ENCODE measurements at regions not wholly inside any gene's neighbourhood (a gene's known extent, or its start where the extent isn't known, plus 50 kb on each side); places are given as distances from the start of the nearest gene placed in this dataset.

DNA sequence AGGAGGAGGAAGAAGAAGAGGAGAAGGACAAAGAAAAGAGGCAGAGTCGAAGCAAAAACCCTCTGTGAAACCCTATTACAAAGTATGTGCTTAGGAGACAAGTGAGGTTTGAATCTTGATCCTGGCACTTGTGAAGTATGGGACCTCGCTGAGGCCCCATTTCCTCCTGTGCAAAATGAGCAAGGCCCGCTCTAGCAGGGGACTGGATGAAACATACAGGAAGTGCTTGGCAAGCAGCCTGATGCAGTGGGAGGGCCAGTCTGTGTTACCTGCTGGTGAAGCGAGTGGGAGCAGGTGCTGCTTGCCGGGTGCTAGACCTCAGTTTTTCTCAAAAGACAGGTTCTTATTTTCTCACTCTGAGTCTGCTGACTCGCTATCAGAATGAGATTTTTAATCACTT lies 150.4 kb downstream of the JCAD start:
- Histone ChIP-seq H3K27me3 (ENCODE audit: low read length) (no peaks in the 10 kb centered on the region), H3K27ac (ENCODE audit: low read length) (no peak overlapping the region), H3K4me2 (ENCODE audit: low read length) (no peak overlapping the region), H3K36me3 (ENCODE audit: low read depth, low read length) (no peaks in the 10 kb centered on the region), H2AFZ (ENCODE audit: low read length) (no peak overlapping the region), H3K4me1 (ENCODE audit: insufficient read depth, low read length) (no peaks in the 10 kb centered on the region), H3K79me2 (ENCODE audit: low read length) (no peaks in the 10 kb centered on the region), H3F3A (ENCODE audit: low read length, unreplicated experiment) (no peaks in the 10 kb centered on the region), H3K9me3 (ENCODE audit: low read length) (no peaks in the 10 kb centered on the region), H3K9me2 (replicated peaks; ENCODE audit: low read length) (no peaks in the 10 kb centered on the region), H3K9ac (ENCODE audit: low read length) (no peak overlapping the region), H3K4me3 (ENCODE audit: low read length) (no peak overlapping the region), H4K20me1 (ENCODE audit: low read length) (no peaks in the 10 kb centered on the region)
- ChIA-PET CTCF (no interaction called here), POLR2A (ENCODE audit: unreplicated experiment) (no interaction called here)
- no peak for DNase-seq
- no peak for ATAC-seq
- intact Hi-C loops (cut with micrococcal nuclease) = no loop called here
- BruUV-seq (replicated peaks) = no TSS peak
- TF ChIP-seq EZH2 (IDR thresholded peaks at IDR 0.05; ENCODE audit: low read length, unreplicated experiment) (no peak), EZH2phosphoT487 (IDR thresholded peaks at IDR 0.05; ENCODE audit: borderline replicate concordance, low read length) (no peak)
- TF ChIP-seq, protein P1, sequence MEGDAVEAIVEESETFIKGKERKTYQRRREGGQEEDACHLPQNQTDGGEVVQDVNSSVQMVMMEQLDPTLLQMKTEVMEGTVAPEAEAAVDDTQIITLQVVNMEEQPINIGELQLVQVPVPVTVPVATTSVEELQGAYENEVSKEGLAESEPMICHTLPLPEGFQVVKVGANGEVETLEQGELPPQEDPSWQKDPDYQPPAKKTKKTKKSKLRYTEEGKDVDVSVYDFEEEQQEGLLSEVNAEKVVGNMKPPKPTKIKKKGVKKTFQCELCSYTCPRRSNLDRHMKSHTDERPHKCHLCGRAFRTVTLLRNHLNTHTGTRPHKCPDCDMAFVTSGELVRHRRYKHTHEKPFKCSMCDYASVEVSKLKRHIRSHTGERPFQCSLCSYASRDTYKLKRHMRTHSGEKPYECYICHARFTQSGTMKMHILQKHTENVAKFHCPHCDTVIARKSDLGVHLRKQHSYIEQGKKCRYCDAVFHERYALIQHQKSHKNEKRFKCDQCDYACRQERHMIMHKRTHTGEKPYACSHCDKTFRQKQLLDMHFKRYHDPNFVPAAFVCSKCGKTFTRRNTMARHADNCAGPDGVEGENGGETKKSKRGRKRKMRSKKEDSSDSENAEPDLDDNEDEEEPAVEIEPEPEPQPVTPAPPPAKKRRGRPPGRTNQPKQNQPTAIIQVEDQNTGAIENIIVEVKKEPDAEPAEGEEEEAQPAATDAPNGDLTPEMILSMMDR (conservative IDR thresholded peaks at IDR 0.05; ENCODE audit: low read depth, low read length) = no peak

DNA sequence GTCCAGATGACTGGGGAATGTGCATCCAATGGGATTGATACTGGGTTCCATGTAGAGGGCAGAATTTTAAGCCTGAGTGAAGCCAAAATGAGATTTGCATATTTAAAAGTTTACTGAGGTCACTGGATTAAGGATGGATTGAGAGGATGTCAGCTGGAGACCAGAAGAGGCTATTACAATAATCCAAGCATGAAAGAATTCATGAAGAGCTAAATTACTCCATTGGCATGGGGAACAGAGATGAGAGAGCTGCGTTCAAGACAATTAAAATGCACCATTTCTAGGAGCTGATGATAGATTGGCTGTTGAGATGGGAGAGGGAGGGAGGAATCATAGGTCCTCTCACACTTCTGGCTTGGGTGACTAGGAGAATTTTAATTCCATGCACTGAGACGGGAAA lies 158.5 kb downstream of the JCAD start:
- Histone ChIP-seq H3K79me2 (ENCODE audit: low read length) (no peaks in the 10 kb centered on the region), H2AFZ (ENCODE audit: low read length) (no peak overlapping the region), H3K4me3 (ENCODE audit: low read length) (no peak overlapping the region), H3K27ac (ENCODE audit: low read length) (no peak overlapping the region), H3K9me3 (ENCODE audit: low read length) (no peaks in the 10 kb centered on the region), H4K20me1 (ENCODE audit: low read length) (no peaks in the 10 kb centered on the region), H3K36me3 (ENCODE audit: low read depth, low read length) (no peaks in the 10 kb centered on the region), H3F3A (ENCODE audit: low read length, unreplicated experiment) (no peaks in the 10 kb centered on the region), H3K9me2 (replicated peaks; ENCODE audit: low read length) (no peaks in the 10 kb centered on the region), H3K27me3 (ENCODE audit: low read length) (no peaks in the 10 kb centered on the region; the same call in 1 of the 2 replicates), H3K9ac (ENCODE audit: low read length) (no peak overlapping the region), H3K4me2 (ENCODE audit: low read length) (no peak overlapping the region), H3K4me1 (ENCODE audit: insufficient read depth, low read length) (no peaks in the 10 kb centered on the region)
- no peak for TF ChIP-seq EZH2 (IDR thresholded peaks at IDR 0.05; ENCODE audit: low read length, unreplicated experiment)
- TF ChIP-seq, protein P1 (conservative IDR thresholded peaks at IDR 0.05; ENCODE audit: low read depth, low read length) = no peak
- no peak for TF ChIP-seq EZH2phosphoT487 (IDR thresholded peaks at IDR 0.05; ENCODE audit: borderline replicate concordance, low read length)
- ATAC-seq (no peak), DNase-seq (no peak)
- ChIA-PET POLR2A (ENCODE audit: unreplicated experiment) (no interaction called here), CTCF (no interaction called here)
- intact Hi-C loops (cut with micrococcal nuclease) = no loop called here
- no TSS peak for BruUV-seq (replicated peaks)

GRCh38 chr10:29897999-29898716 lies 161.2 kb downstream of the JCAD start:
- H3K27ac ChIP-seq (ENCODE audit: low read length) = no peak overlapping the region
- no peaks in the 10 kb centered on the region for H3K36me3 ChIP-seq (ENCODE audit: low read depth, low read length)
- no peaks in the 10 kb centered on the region for H3K27me3 ChIP-seq (ENCODE audit: low read length)
- no TSS peak for BruUV-seq (replicated peaks)
- H3K9ac ChIP-seq (ENCODE audit: low read length) = no peak overlapping the region
- ChIA-PET CTCF (no interaction called here), POLR2A (ENCODE audit: unreplicated experiment) (no interaction called here)
- H4K20me1 ChIP-seq (ENCODE audit: low read length) = no peaks in the 10 kb centered on the region
- ATAC-seq = no peak
- no peak overlapping the region for H3K4me3 ChIP-seq (ENCODE audit: low read length)
- no peak overlapping the region for H2AFZ ChIP-seq (ENCODE audit: low read length)
- intact Hi-C loops (cut with micrococcal nuclease) = no loop called here
- H3K79me2 ChIP-seq (ENCODE audit: low read length) = no peaks in the 10 kb centered on the region
- H3F3A ChIP-seq (ENCODE audit: low read length, unreplicated experiment) = no peaks in the 10 kb centered on the region
- H3K4me2 ChIP-seq (ENCODE audit: low read length) = no peak overlapping the region
- H3K9me2 ChIP-seq (replicated peaks; ENCODE audit: low read length) = no peaks in the 10 kb centered on the region
- no peaks in the 10 kb centered on the region for H3K9me3 ChIP-seq (ENCODE audit: low read length)
- no peak for DNase-seq
- TF ChIP-seq EZH2phosphoT487 (IDR thresholded peaks at IDR 0.05; ENCODE audit: borderline replicate concordance, low read length) (no peak), EZH2 (IDR thresholded peaks at IDR 0.05; ENCODE audit: low read length, unreplicated experiment) (no peak)
- TF ChIP-seq, protein P1 (conservative IDR thresholded peaks at IDR 0.05; ENCODE audit: low read depth, low read length) = no peak
- no peaks in the 10 kb centered on the region for H3K4me1 ChIP-seq (ENCODE audit: insufficient read depth, low read length)
